Liver (tissue), 3 donors: ENCODE measurements at regions not wholly inside any gene's neighbourhood (a gene's known extent, or its start where the extent isn't known, plus 50 kb on each side); places are given as distances from the start of the nearest gene placed in this dataset.

ENCODE experiments used
- GABPA ChIP-seq, 2 donors: IDR thresholded peaks in 1 of 2; conservative IDR thresholded peaks in 1 of 2; 2 replicates each; pipeline ENCODE4 v1.6.1; 2016; ENCODE audit warnings: antibody characterized with exemption in 2 of 2, mild to moderate bottlenecking in 1 of 2, moderate library complexity in 1 of 2
- RAD21 ChIP-seq, 2 donors: IDR thresholded peaks; 2 replicates each; pipeline ENCODE4 v1.6.1; 2016; ENCODE audit warnings: antibody characterized with exemption in 2 of 2, mild to moderate bottlenecking in 2 of 2
- RXRA ChIP-seq, 2 donors: IDR thresholded peaks; 2 replicates each; pipeline ENCODE4 v1.6.1; 2017 to 2018; ENCODE audit warnings: antibody characterized with exemption in 2 of 2, mild to moderate bottlenecking in 1 of 2
- TF ChIP-seq, protein P1 (sequence below): fragments of 150-350 bp; IDR thresholded peaks from 2 replicates; pipeline ENCODE4 v1.5.1; 2017; ENCODE audit warnings: improper control_type of control experiment, low read depth, low read length; ENCODE audit not compliant: missing input control
- TF ChIP-seq, protein P2 (sequence below): IDR thresholded peaks from 2 replicates; pipeline ENCODE4 v1.6.1; 2016; ENCODE audit warnings: antibody characterized with exemption
- donor health status: healthy.
- donor health status: healthy.

- TF ChIP-seq, protein P1, sequence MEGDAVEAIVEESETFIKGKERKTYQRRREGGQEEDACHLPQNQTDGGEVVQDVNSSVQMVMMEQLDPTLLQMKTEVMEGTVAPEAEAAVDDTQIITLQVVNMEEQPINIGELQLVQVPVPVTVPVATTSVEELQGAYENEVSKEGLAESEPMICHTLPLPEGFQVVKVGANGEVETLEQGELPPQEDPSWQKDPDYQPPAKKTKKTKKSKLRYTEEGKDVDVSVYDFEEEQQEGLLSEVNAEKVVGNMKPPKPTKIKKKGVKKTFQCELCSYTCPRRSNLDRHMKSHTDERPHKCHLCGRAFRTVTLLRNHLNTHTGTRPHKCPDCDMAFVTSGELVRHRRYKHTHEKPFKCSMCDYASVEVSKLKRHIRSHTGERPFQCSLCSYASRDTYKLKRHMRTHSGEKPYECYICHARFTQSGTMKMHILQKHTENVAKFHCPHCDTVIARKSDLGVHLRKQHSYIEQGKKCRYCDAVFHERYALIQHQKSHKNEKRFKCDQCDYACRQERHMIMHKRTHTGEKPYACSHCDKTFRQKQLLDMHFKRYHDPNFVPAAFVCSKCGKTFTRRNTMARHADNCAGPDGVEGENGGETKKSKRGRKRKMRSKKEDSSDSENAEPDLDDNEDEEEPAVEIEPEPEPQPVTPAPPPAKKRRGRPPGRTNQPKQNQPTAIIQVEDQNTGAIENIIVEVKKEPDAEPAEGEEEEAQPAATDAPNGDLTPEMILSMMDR, result no peak
- no peak for TF ChIP-seq RXRA (IDR thresholded peaks at IDR 0.05)
- no peak for TF ChIP-seq GABPA (IDR thresholded peaks at IDR 0.05 in 1 of 2, conservative IDR thresholded peaks at IDR 0.05 in 1 of 2)
- TF ChIP-seq, protein P2, sequence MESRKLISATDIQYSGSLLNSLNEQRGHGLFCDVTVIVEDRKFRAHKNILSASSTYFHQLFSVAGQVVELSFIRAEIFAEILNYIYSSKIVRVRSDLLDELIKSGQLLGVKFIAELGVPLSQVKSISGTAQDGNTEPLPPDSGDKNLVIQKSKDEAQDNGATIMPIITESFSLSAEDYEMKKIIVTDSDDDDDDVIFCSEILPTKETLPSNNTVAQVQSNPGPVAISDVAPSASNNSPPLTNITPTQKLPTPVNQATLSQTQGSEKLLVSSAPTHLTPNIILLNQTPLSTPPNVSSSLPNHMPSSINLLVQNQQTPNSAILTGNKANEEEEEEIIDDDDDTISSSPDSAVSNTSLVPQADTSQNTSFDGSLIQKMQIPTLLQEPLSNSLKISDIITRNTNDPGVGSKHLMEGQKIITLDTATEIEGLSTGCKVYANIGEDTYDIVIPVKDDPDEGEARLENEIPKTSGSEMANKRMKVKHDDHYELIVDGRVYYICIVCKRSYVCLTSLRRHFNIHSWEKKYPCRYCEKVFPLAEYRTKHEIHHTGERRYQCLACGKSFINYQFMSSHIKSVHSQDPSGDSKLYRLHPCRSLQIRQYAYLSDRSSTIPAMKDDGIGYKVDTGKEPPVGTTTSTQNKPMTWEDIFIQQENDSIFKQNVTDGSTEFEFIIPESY, result no peak
- TF ChIP-seq RAD21 (IDR thresholded peaks at IDR 0.05), result no peak
Measured at GRCh38 chr9:100698945-100699344, 121.1 kb downstream of the CAVIN4 start.
